ENCODE measurements at regions not wholly inside any gene's neighbourhood (a gene's known extent, or its start where the extent isn't known, plus 50 kb on each side); places are given as distances from the start of the nearest gene placed in this dataset.

DNA sequence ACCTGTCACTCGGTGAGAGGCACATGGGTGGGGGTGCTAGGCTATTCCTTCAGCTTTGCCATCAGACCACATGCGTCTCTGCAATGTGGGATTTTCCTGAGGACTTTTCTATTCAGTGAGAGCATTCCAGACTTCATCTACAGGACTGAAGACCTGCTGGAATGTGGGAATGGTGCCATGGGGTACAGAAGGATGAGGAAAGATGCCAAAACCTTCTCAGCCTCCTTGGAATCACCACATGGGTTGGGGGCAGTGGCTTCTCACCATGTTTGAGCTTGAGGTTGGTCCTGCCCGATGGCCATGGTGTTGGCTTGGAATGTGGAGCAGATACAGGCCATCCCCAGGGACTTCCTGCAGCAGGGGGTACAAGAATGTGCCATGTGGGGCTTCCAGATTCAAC lies 80.9 kb upstream of the KLF13 start:
- no peak for DNase-seq

DNA sequence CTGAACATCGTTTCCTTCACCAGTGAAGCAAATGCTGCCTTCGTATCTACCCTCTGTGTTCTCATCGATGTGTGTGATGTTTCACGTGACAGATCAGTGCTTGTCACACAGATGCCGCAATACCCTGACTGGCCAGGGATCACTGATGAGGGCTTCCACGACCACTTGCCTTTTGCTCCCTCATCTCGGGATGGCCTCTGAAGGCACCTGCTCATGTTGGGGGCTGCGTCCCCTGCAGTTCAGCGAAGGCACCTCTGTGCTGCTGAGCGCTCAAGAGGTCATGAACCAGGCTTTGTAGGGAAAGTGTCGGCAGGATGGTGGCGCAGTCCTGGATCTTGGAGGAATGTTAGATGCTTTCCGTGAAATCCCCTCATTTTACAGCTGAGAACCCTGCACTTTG lies 79.2 kb upstream of the KLF13 start:
- DNase-seq: no peak

DNA sequence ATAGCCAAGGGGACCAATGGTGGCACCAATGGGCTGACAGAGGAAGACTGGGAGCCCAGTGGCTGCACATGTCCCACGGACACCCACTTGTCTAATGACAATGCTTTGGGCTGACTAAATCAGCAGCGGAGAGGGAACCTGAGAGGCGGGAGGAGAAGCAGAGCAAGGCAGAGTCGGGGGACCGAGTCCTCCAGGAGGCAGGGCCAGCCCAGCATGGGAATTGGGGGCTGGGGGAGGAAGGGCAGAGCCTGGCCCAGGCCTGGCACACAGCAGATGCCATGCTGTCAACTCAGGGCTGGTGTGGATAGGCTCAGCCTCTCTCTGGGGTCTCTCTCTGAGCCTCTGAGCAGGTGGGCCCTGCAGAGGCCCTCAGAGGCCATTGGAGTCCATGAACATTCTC lies 78.4 kb upstream of the KLF13 start:
- DNase-seq: no peak

GRCh38 chr15:31248951-31249350 lies 77.7 kb upstream of the KLF13 start:
- DNase-seq: no peak

DNA sequence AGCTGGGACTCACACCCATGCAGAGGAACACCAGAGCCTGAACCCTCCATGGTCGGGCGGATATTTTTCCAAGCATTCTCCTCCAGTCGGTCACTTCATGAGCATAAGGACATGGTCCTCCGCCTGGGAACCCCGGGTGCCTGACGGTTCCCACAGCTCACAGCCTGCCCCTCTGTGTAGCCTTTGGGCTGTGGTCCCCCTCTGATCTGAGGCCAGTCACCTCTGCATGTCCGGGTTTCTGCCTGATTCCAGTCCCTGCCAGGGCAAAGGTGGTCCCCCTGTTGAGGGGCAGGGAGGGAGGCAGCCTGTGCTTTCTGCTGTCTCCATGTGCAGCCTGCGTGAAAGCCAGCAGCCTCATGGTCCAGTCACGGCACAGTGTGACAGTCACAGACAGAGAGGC lies 76.6 kb upstream of the KLF13 start:
- no peak for DNase-seq

DNA sequence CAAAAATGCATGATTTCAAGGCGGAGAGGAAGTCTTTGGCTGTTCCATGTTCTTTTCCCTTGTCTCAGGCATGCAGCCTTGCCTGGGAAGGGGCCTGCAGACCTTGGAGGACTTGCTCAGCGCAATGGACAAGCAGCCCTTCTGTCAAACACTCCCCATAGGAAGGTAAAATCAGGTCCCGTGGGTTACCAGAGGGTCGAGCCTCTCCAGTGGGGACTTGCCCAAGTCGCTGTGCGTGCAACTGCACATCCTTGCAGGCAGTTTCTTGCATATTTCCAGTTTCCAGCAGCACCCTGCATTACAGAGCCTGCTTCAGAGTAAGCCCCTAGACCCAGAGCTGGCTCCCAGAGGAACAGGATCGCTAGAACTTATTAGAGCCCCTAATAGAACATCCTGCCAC lies 75.5 kb upstream of the KLF13 start:
- DNase-seq: no peak

- DNase-seq: peak; percentile 96
These were observed 74.4 kb upstream of the KLF13 start for GRCh38 chr15:31252171-31252785.

DNA sequence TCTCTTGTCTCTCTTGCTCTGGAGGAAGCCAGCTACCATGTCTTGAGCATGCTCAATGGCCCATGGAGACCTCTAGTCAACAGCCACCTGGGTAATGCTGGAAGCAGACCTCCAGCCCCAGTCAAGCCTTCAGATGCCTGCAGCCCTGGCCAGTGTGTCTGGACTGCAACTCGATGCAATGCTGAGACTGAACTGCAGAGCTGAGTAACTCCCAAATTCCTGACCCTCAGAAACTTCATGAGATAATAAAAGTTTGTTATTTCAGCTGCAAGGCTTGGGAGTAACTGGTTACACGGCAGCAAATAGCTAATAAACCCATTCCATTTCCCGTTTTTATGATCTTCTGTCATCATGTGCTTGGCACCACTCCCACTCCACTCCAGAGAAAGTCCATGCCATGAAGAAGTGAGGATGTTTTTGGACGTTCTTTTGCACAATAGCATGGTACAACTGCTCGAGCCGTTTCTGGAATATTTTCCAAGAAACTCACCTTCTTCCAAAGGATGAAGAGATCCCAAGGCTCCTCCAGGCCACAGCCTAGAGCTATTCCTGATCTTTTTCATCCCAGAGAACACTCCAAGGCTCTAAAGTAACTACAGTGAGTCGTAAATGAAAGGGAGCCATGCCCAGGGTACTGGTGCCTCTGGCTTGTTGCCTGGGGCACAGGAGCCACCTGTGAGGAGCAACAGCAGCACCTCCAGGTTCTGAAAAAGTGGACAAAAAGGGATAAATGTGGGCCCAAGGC lies 72.0 kb upstream of the KLF13 start:
- DNase-seq: no peak

- DNase-seq: no peak
These were observed 71.5 kb upstream of the KLF13 start for GRCh38 chr15:31255176-31255510.

GRCh38 chr15:31255732-31256377 lies 70.8 kb upstream of the KLF13 start:
- peak; percentile 35 for DNase-seq

- DNase-seq: no peak
These were observed 70.0 kb upstream of the KLF13 start for GRCh38 chr15:31256378-31257265.

DNA sequence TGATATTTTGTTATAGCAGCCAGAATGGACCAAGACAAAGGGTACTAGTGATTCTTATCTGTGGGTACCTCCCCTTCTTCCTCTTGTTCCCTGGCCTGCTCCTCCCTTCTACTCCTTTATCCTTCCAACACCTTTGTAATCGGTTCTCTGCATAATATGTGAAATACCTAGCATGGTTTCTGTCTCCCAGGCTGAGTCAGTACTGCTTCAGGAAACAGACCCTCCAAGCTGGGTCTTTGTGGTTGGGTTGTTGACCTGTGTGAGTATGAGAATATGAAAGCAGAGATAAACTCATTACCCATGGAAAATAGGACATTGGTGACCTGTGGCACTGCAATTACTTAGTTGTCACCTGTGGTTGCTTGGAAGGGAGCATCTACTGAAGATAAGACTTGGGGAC lies 69.3 kb upstream of the KLF13 start:
- DNase-seq: no peak

GRCh38 chr15:31258260-31258659 lies 68.4 kb upstream of the KLF13 start:
- DNase-seq: no peak

DNA sequence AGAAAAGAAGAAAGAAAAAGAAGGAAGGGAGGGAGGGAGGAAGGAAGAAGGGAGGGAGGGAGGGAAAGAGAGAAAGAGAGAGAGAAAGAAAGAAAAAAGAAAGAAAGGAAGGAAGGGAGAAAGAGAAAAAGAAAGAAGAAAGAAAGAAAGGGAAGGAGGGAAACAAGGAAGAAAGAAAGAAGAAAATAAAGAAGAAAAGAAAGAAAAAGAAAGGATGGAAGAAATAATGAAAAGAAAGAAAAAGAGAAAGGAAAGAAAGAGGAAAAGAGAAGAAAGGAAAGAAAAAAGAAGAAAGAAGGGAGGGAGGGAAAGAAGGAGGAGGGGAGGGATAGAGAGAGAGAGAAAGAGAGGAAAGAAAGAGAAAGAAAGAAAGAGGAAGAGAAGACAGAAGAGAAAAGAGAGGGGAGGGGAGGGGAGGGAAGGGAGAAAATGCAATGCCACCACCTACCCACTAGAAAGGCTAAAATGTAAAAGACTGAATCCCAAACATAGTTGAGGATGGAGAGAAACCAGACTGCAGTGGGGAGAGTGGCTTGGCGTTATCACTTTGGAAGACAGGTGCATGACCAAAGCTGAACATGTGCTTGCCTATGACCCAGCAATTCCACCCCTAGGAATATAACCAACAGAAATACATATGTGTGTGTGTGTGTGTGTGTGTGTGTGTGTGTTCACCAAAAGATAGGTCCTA lies 66.9 kb upstream of the KLF13 start:
- DNase-seq: no peak

DNA sequence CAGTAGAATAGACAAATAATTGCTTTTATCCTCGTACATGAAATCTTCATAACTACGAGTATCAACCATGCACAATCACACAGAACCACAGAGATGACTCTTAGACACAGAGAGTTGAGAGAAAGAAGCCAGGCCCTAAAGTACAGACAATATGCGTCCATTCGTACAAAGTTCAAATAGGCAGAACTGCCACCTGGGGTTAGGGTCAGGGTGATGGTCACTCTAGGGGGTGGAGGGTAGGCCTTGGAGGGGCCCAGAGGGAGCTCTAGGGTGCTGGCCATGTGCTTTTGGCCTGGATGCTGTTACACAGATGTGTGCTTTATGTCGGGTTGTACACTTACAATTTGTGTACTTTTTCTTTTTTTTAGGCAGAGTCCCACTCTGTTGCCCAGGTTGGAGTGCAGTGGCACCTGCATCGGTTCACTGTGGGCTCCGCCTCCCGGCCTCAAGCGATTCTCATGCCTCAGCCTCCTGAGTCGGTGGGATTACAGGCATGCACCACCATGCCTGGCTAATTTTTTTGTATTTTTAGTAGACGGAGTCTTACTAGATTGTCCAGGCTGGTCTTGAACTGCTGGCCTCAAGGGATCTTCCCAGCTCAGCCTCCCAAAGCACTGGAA lies 65.9 kb upstream of the KLF13 start:
- no peak for DNase-seq

DNA sequence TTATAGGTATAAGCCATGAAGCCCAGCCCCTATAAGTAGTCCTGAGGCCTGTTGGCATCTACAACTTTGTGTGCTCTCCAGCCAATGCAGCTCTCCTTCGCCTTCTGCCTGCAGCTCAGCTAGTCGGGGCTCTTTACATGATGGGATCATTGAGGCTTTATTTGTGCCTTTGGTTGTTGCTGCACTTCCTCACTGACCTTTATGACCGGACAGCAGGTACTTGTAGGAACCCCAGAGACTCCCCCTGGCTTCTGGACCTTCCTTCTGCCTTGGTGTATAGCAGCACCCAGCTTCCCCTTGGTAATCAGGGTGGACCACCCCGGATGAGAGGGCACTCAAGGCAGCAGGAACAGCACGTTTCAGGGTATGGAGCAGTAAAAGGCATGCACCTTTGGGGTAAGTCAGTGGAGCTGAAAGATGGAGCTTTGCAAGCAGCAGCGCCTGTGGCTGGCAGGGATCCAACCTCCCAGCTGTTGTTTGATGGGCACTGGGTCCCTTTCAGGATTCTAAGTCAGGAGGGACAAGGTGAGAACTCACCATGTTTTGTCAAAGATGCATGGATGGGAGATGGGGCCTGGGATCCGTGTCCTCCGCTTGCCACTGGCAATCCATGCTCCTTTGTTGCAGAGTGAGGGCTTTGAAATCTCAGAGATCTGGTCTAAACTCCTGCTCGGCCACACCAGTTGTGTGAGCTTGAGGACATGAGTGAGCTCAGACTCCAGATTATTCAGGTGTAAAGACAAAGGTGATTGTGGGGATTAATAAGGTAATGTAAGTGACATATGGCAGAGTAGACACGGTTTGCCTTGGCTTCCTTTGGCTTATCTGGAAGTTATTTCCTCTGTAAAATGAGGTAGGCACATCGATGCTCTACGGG lies 65.1 kb upstream of the KLF13 start:
- peak; percentile 76 for DNase-seq

DNA sequence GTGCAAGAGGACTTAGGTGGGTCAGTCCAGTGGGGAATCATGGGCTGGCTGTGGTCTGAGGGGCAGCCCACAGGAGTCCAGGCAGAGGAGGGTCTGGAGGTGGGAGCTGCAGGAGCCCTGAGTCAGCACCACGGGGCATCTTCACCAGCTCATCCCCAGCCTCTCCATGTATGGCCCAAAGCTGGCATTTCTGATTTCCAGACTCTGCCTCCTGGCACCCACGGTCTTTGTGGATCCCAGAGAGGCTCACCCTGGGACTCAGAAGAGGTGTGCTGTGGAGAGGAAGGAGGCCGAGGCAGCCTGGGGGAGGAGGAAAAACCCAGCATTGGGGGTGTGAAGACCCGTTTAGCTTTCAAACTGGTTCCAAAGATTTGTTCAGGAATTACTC lies 64.5 kb upstream of the KLF13 start:
- DNase-seq: no peak

DNA sequence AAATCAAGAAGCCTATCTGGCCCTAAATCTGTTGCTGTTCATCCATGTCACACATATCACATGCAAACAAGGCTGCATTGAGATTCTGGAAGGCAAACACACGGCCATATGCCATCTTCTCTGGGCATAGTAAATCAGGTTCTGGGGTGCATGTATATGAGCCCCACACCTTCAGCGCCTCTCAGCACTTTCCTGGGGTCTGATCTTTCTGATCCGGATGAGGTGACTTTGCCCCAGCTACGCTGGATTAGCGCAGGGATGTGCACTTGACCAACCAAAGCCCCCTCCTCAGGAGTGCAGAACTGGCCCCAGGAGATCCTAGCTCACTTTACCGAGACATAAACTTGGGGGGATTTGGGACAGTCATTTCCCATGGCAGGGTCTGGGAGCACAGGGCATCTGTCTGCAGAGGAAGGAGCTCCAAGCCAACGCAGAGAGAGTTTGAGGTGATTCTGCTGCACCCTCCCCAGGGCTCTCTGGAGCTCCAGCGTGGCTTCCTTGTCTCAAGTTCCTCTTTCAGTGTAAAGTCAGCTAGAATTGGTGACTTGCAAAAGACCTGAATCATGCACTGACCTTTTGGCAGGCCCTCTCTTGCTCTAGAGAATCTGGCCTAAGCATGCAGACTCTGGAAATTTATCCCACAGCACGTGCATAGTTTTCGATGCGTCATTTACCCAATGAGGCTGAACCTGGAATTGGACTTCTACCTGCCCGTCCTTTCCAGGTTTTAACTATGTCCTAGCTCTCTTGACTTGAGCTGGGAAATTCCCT lies 63.5 kb upstream of the KLF13 start:
- DNase-seq: no peak

GRCh38 chr15:31263751-31264558 lies 62.7 kb upstream of the KLF13 start:
- DNase-seq: no peak

Data from NCI-H82 (cell line).